ENCODE measurements at regions not wholly inside any gene's neighbourhood (a gene's known extent, or its start where the extent isn't known, plus 50 kb on each side); places are given as distances from the start of the nearest gene placed in this dataset.

DNA sequence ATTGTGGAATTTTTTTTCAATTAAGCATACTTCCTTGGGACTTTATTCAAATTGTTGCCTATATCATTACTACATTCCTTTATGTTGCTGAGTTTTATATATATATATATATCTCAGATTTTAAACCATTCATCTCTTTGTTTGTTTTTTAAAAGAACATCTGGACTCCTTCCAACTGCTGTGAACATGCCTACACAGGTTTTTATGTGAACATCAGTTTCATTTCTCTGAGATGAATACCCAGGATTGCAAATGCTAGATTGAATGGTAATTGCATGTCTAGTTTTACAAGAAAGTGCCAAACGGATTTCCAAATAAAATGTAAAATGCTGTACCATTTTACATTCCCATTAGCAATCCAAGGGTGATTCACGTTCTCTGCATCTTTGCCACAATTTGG, 1289.3 kb downstream of the HACE1 start:
- TF ChIP-seq, protein P1, sequence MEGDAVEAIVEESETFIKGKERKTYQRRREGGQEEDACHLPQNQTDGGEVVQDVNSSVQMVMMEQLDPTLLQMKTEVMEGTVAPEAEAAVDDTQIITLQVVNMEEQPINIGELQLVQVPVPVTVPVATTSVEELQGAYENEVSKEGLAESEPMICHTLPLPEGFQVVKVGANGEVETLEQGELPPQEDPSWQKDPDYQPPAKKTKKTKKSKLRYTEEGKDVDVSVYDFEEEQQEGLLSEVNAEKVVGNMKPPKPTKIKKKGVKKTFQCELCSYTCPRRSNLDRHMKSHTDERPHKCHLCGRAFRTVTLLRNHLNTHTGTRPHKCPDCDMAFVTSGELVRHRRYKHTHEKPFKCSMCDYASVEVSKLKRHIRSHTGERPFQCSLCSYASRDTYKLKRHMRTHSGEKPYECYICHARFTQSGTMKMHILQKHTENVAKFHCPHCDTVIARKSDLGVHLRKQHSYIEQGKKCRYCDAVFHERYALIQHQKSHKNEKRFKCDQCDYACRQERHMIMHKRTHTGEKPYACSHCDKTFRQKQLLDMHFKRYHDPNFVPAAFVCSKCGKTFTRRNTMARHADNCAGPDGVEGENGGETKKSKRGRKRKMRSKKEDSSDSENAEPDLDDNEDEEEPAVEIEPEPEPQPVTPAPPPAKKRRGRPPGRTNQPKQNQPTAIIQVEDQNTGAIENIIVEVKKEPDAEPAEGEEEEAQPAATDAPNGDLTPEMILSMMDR (IDR thresholded peaks at IDR 0.05): no peak
- TF ChIP-seq POLR2AphosphoS5 (IDR thresholded peaks at IDR 0.05): no peak
- no peak for TF ChIP-seq POLR2A (IDR thresholded peaks at IDR 0.05)
